ENCODE measurements at regions not wholly inside any gene's neighbourhood (a gene's known extent, or its start where the extent isn't known, plus 50 kb on each side); places are given as distances from the start of the nearest gene placed in this dataset.

GRCh38 chr10:11661441-11661840 is 50.0 kb upstream of the USP6NL start:
- no TSS peak for BruUV-seq (replicated peaks)

More at GRCh38 chr10:11661441-11661840, 50.0 kb upstream of the USP6NL start:
- TF ChIP-seq ZNF224 (CRISPR knock-in tag; IDR thresholded peaks at IDR 0.05) (no peak), CENPX (CRISPR knock-in tag; IDR thresholded peaks at IDR 0.05) (no peak), ZNF556 (CRISPR knock-in tag; IDR thresholded peaks at IDR 0.05; ENCODE audit: borderline replicate concordance) (no peak), SP1 (IDR thresholded peaks at IDR 0.05) (no peak), SP1 (CRISPR knock-in tag; IDR thresholded peaks at IDR 0.05) (no peak), CBX5 (CRISPR knock-in tag; IDR thresholded peaks at IDR 0.05; ENCODE audit: borderline replicate concordance) (no peak), ZNF773 (CRISPR knock-in tag; IDR thresholded peaks at IDR 0.05; ENCODE audit: borderline replicate concordance) (no peak), ZFP36 (IDR thresholded peaks at IDR 0.05; ENCODE audit: borderline replicate concordance, low read depth, low read length, partially characterized antibody) (no peak), MED8 (CRISPR knock-in tag; IDR thresholded peaks at IDR 0.05; ENCODE audit: insufficient replicate concordance) (no peak), GRHL1 (CRISPR knock-in tag; conservative IDR thresholded peaks at IDR 0.05) (no peak)
- intact Hi-C loops (cut with micrococcal nuclease; ENCODE audit: unreplicated experiment): no loop called here
- Histone ChIP-seq H3K4me1 (ENCODE audit: insufficient read depth, low read length) (0 out of 2 replicates have a peak, but pooled peaks cover 4% of the 10 kb centered on the region), H3K4me3 (replicated peaks in 1 of 3; ENCODE audit: insufficient read depth in 1 of 3, low read depth in 2 of 3, low read length in 3 of 3) (no peak overlapping the region), H3K27me3 (ENCODE audit: control insufficient read depth in 1 of 2, insufficient read depth in 2 of 2, low read length in 2 of 2) (peaks cover 0 to 29% of the 10 kb centered on the region in 2 experiments; a peak in 3 of 5 replicates), H3K9ac (ENCODE audit: insufficient read depth, low read depth, low read length) (no peak overlapping the region), H3K9me3 (ENCODE audit: low read length) (no peaks in the 10 kb centered on the region), H3K79me2 (ENCODE audit: insufficient read depth, low read length) (no peaks in the 10 kb centered on the region), H4K20me1 (ENCODE audit: insufficient read depth, low read length) (no peaks in the 10 kb centered on the region), H3K27ac (ENCODE audit: extremely low read length, insufficient read depth, low read length) (no peak overlapping the region), H2AFZ (ENCODE audit: low read length) (no peak overlapping the region), H3K36me3 (replicated peaks in 1 of 2; ENCODE audit: control insufficient read depth in 1 of 2, insufficient read depth in 2 of 2, low read length in 2 of 2) (no peaks in the 10 kb centered on the region), H3K4me2 (ENCODE audit: low read depth, low read length) (no peak overlapping the region)
- POLR2A ChIA-PET: no interaction called here
- ATAC-seq: no peak
- FAIRE-seq: no peak
- DNase-seq (ENCODE audit: low spot score): no peak
- WGBS (ENCODE audit: low lambda C conversion rate): 83% methylated on average over 5 of the region's 5 CpGs
- CTCF ChIA-PET (ENCODE audit: low intra/inter-chr PET ratio, low total read pairs): no interaction called here
- in situ Hi-C loops (cut with HindIII; ENCODE audit: extremely low pct_ligation_motif_present, low pct_unique_long_range_greater_than_20kb): no loop called here
